ENCODE measurements at regions not wholly inside any gene's neighbourhood (a gene's known extent, or its start where the extent isn't known, plus 50 kb on each side); places are given as distances from the start of the nearest gene placed in this dataset.
"Not testable (repeated sequence)": the region's sequence is repeated elsewhere in the genome, so short reads cannot be mapped to it uniquely, and the experiment has no call there.

GRCh38 chr17:13784434-13785095, 182.8 kb upstream of the HS3ST3A1 start:
- no peak for DNase-seq (ENCODE audit: low read depth in 4 of 4, low spot score in 3 of 4)

GRCh38 chr17:13785981-13786598, 184.4 kb upstream of the HS3ST3A1 start:
- no peak for DNase-seq (ENCODE audit: low read depth in 4 of 4, low spot score in 3 of 4)

GRCh38 chr17:13787636-13788035, 185.9 kb upstream of the HS3ST3A1 start:
- no peak for DNase-seq (ENCODE audit: low read depth in 4 of 4, low spot score in 3 of 4)

GRCh38 chr17:13788385-13788784, 186.7 kb upstream of the HS3ST3A1 start:
- DNase-seq (ENCODE audit: low read depth in 4 of 4, low spot score in 3 of 4): no peak

GRCh38 chr17:13792314-13792713, 190.6 kb upstream of the HS3ST3A1 start:
- no peak for DNase-seq (ENCODE audit: low read depth in 4 of 4, low spot score in 3 of 4)

- DNase-seq (ENCODE audit: low read depth in 4 of 4, low spot score in 3 of 4): no peak
Observed at GRCh38 chr17:13793951-13794350, 192.2 kb upstream of the HS3ST3A1 start.

- no peak for DNase-seq (ENCODE audit: low read depth in 4 of 4, low spot score in 3 of 4)
Observed at GRCh38 chr17:13797863-13798262, 196.1 kb upstream of the HS3ST3A1 start.

- DNase-seq (ENCODE audit: low read depth in 4 of 4, low spot score in 3 of 4): no peak
Observed at GRCh38 chr17:13806092-13806491, 204.4 kb upstream of the HS3ST3A1 start.

- no peak for DNase-seq (ENCODE audit: low read depth in 4 of 4, low spot score in 3 of 4)
Observed at GRCh38 chr17:13807103-13807502, 205.4 kb upstream of the HS3ST3A1 start.

- DNase-seq (ENCODE audit: low read depth in 4 of 4, low spot score in 3 of 4): no peak
Observed at GRCh38 chr17:13812350-13812749, 210.6 kb upstream of the HS3ST3A1 start.

- no peak for DNase-seq (ENCODE audit: low read depth in 4 of 4, low spot score in 3 of 4)
Observed at GRCh38 chr17:13813347-13814240, 211.9 kb upstream of the HS3ST3A1 start.

- no peak for DNase-seq (ENCODE audit: low read depth in 4 of 4, low spot score in 3 of 4)
Observed at GRCh38 chr17:13822700-13823099, 221.0 kb upstream of the HS3ST3A1 start.

GRCh38 chr17:13825526-13826040, 223.9 kb upstream of the HS3ST3A1 start:
- DNase-seq (ENCODE audit: low read depth in 4 of 4, low spot score in 3 of 4): no peak

GRCh38 chr17:13827118-13827517, 225.4 kb upstream of the HS3ST3A1 start:
- no peak for DNase-seq (ENCODE audit: low read depth in 4 of 4, low spot score in 3 of 4)

- DNase-seq (ENCODE audit: low read depth in 4 of 4, low spot score in 3 of 4): no peak
Observed at GRCh38 chr17:13833921-13834320, 232.2 kb upstream of the HS3ST3A1 start.

- no peak for DNase-seq (ENCODE audit: low read depth in 4 of 4, low spot score in 3 of 4)
Observed at GRCh38 chr17:13835151-13835550, 233.4 kb upstream of the HS3ST3A1 start.

GRCh38 chr17:13837417-13837816, 231.9 kb upstream of the COX10 start:
- DNase-seq (ENCODE audit: low read depth in 4 of 4, low spot score in 3 of 4): no peak

- DNase-seq (ENCODE audit: low read depth in 4 of 4, low spot score in 3 of 4): no peak
Observed at GRCh38 chr17:13840254-13840653, 229.1 kb upstream of the COX10 start.

GRCh38 chr17:13843862-13844635, 225.3 kb upstream of the COX10 start:
- DNase-seq (ENCODE audit: low read depth in 4 of 4, low spot score in 3 of 4): no peak

GRCh38 chr17:13851889-13852288, 217.4 kb upstream of the COX10 start:
- DNase-seq (ENCODE audit: low read depth in 4 of 4, low spot score in 3 of 4): no peak

- not testable (repeated sequence) for DNase-seq (ENCODE audit: low read depth in 4 of 4, low spot score in 3 of 4)
Observed at GRCh38 chr17:13855730-13856129, 213.6 kb upstream of the COX10 start.

Measured in right renal pelvis (tissue), 4 donors.